H9 (cell line): ENCODE measurements at regions not wholly inside any gene's neighbourhood (a gene's known extent, or its start where the extent isn't known, plus 50 kb on each side); places are given as distances from the start of the nearest gene placed in this dataset.

Source experiments
- DNase-seq: peaks from one replicate; pipeline ENCODE4 v3.0.0-alpha.2; 2017
- H2AFZ ChIP-seq: one replicate; pipeline ENCODE4 v1.6.1; 2013; ENCODE audit warnings: mild to moderate bottlenecking, low read length, control low read depth, moderate library complexity
- H2AK5ac ChIP-seq: 2 replicates; pipeline ENCODE4 v1.6.1; 2013; ENCODE audit warnings: low read length, control low read depth, mixed read lengths; ENCODE audit not compliant: insufficient read length
- H2BK120ac ChIP-seq: one replicate; pipeline ENCODE4 v1.6.1; 2013; ENCODE audit warnings: low read depth, mild to moderate bottlenecking, low read length, control low read depth, inconsistent platforms; ENCODE audit not compliant: poor library complexity, severe bottlenecking
- H2BK12ac ChIP-seq: 2 replicates; pipeline ENCODE4 v1.6.1; 2013; ENCODE audit warnings: low read length, control low read depth, mixed read lengths, low read depth; ENCODE audit not compliant: insufficient read length
- H2BK15ac ChIP-seq: 2 replicates; pipeline ENCODE4 v1.6.1; 2013; ENCODE audit warnings: low read depth, low read length, control low read depth
- H2BK20ac ChIP-seq: one replicate; pipeline ENCODE4 v1.6.1; 2013; ENCODE audit warnings: low read depth, mild to moderate bottlenecking, low read length, control low read depth, inconsistent platforms; ENCODE audit not compliant: poor library complexity, severe bottlenecking
- H2BK5ac ChIP-seq: 2 replicates; pipeline ENCODE4 v1.6.1; 2013; ENCODE audit warnings: low read length, control low read depth, mixed read lengths; ENCODE audit not compliant: insufficient read length
- H3K14ac ChIP-seq: 2 replicates; pipeline ENCODE4 v1.6.1; 2013; ENCODE audit warnings: low read length, control low read depth; ENCODE audit not compliant: insufficient read depth
- H3K18ac ChIP-seq: 2 replicates; pipeline ENCODE4 v1.6.1; 2013; ENCODE audit warnings: low read depth, mild to moderate bottlenecking, mixed read lengths, low read length, control low read depth; ENCODE audit not compliant: insufficient read length
- H3K23ac ChIP-seq: 2 replicates; pipeline ENCODE4 v1.6.1; 2013; ENCODE audit warnings: low read length, control low read depth, mixed read lengths, low read depth; ENCODE audit not compliant: insufficient read length
- H3K23me2 ChIP-seq: 2 replicates; pipeline ENCODE4 v1.6.1; 2013; ENCODE audit warnings: low read depth, mild to moderate bottlenecking, mixed read lengths, low read length, control low read depth; ENCODE audit not compliant: insufficient read length, poor library complexity, severe bottlenecking
- H3K27ac ChIP-seq: 2 replicates; pipeline ENCODE4 v1.5.1; 2013; ENCODE audit warnings: low read length, control low read depth, mixed read lengths, low read depth; ENCODE audit not compliant: insufficient read length
- H3K27me3 ChIP-seq: 2 replicates; pipeline ENCODE4 v1.6.1; 2013; ENCODE audit warnings: low read length, control low read depth, inconsistent platforms; ENCODE audit not compliant: insufficient read depth
- H3K4ac ChIP-seq: 2 replicates; pipeline ENCODE4 v1.6.1; 2013; ENCODE audit warnings: low read depth, mild to moderate bottlenecking, control low read depth, inconsistent platforms, low read length, moderate library complexity
- H3K4me1 ChIP-seq: 2 replicates; pipeline ENCODE4 v1.6.1; 2013; ENCODE audit warnings: low read length, control low read depth, inconsistent platforms; ENCODE audit not compliant: insufficient read depth
- H3K4me2 ChIP-seq: 2 replicates; pipeline ENCODE4 v1.6.1; 2013; ENCODE audit warnings: low read length, control low read depth, mixed read lengths; ENCODE audit not compliant: insufficient read length, insufficient read depth
- H3K56ac ChIP-seq: 2 replicates; pipeline ENCODE4 v1.6.1; 2013; ENCODE audit warnings: low read depth, mild to moderate bottlenecking, mixed read lengths, low read length, control low read depth; ENCODE audit not compliant: insufficient read length
- H3K79me1 ChIP-seq: 2 replicates; pipeline ENCODE4 v1.6.1; 2013; ENCODE audit warnings: low read depth, mild to moderate bottlenecking, moderate library complexity, low read length, control low read depth, inconsistent platforms; ENCODE audit not compliant: insufficient read depth, poor library complexity, severe bottlenecking
- H3K79me2 ChIP-seq: 2 replicates; pipeline ENCODE4 v1.6.1; 2013; ENCODE audit warnings: low read length, control low read depth, inconsistent platforms; ENCODE audit not compliant: insufficient read depth
- H3K9ac ChIP-seq: 2 replicates; pipeline ENCODE4 v1.6.1; 2013; ENCODE audit warnings: low read length, control low read depth, mixed read lengths; ENCODE audit not compliant: insufficient read length; ENCODE audit errors: extremely low read depth
- H3K9me3 ChIP-seq: one replicate; pipeline ENCODE4 v1.6.1; 2013; ENCODE audit warnings: low read depth, low read length, inconsistent platforms; ENCODE audit not compliant: control insufficient read depth
- H3T11ph ChIP-seq: one replicate; pipeline ENCODE4 v1.6.1; 2013; ENCODE audit warnings: mild to moderate bottlenecking, low read length, control low read depth, inconsistent platforms
- H4K20me1 ChIP-seq: one replicate; pipeline ENCODE4 v1.6.1; 2013; ENCODE audit not compliant: control insufficient read depth, insufficient read length, insufficient read depth
- H4K5ac ChIP-seq: 2 replicates; pipeline ENCODE4 v1.6.1; 2013; ENCODE audit warnings: low read depth, mild to moderate bottlenecking, mixed read lengths, low read length, control low read depth; ENCODE audit not compliant: insufficient read length
- H4K8ac ChIP-seq: replicated peaks from 2 replicates; pipeline ENCODE4 v1.6.1; 2013; ENCODE audit warnings: low read length, control low read depth, mixed read lengths, low read depth; ENCODE audit not compliant: insufficient read length
- H4K91ac ChIP-seq: 2 replicates; pipeline ENCODE4 v1.6.1; 2013; ENCODE audit warnings: low read depth, mild to moderate bottlenecking, moderate library complexity, mixed read lengths, low read length, control low read depth; ENCODE audit not compliant: insufficient read length
- H3K27ac Mint-ChIP-seq, 3 experiments: 2 replicates in 2 of 3; 3 replicates in 1 of 3; pipeline ENCODE4 v1.8.0; 2020 to 2021; ENCODE audit warnings: mixed read lengths in 3 of 3, mild to moderate bottlenecking in 1 of 3, moderate library complexity in 1 of 3
- H3K27me3 Mint-ChIP-seq: 2 replicates; pipeline ENCODE4 v1.8.0; 2021; ENCODE audit warnings: low read depth, mild to moderate bottlenecking, moderate library complexity, mixed read lengths
- H3K36me3 Mint-ChIP-seq, 3 experiments: 2 replicates in 2 of 3; 3 replicates in 1 of 3; pipeline ENCODE4 v1.8.0; 2020 to 2021; ENCODE audit warnings: low read depth in 3 of 3, mixed read lengths in 3 of 3; ENCODE audit not compliant: insufficient read depth in 1 of 3
- H3K4me1 Mint-ChIP-seq, 2 experiments: 2 replicates each; pipeline ENCODE4 v1.8.0; 2020; ENCODE audit warnings: mixed read lengths in 2 of 2
- H3K4me3 Mint-ChIP-seq, 2 experiments: 2 replicates in 1 of 2; 3 replicates in 1 of 2; pipeline ENCODE4 v1.8.0; 2020 to 2021; ENCODE audit warnings: mild to moderate bottlenecking in 2 of 2, mixed read lengths in 2 of 2, moderate library complexity in 1 of 2
- H3K9me3 Mint-ChIP-seq, 2 experiments: 2 replicates in 1 of 2; 3 replicates in 1 of 2; pipeline ENCODE4 v1.8.0; 2020; ENCODE audit warnings: mild to moderate bottlenecking in 2 of 2, mixed read lengths in 2 of 2, moderate library complexity in 1 of 2
- CTCF ChIP-seq: fragments of 200-600 bp; sonication (generic); conservative IDR thresholded peaks from 3 replicates; pipeline ENCODE4 v1.8.0; 2021; ENCODE audit warnings: antibody characterized with exemption, mild to moderate bottlenecking
- WGBS: extraction: QIAGEN DNeasy Blood & Tissue Kit; methylation state at CpG from one replicate; pipeline ENCODE4 v1.1.7; 2013; ENCODE audit warnings: missing lambda C conversion rate, low lambda C conversion rate, mixed read lengths; ENCODE audit not compliant: insufficient read length; ENCODE audit errors: extremely low coverage; 5-methylcytosine and 5-hydroxymethylcytosine counted together

- no peak overlapping the region for H3K14ac ChIP-seq
- no peak overlapping the region for H4K8ac ChIP-seq
- H3K79me1 ChIP-seq, result no peaks in the 10 kb centered on the region
- H3K4ac ChIP-seq, result no peak overlapping the region
- H2BK120ac ChIP-seq, result no peak overlapping the region
- H3K56ac ChIP-seq, result no peak overlapping the region
- H3K9me3 ChIP-seq, result no peaks in the 10 kb centered on the region
- no peaks in the 10 kb centered on the region for H3K79me2 ChIP-seq
- no CpG with 5 or more reads among the region's 2 CpGs for whole genome bisulfite sequencing
- no peak overlapping the region for H4K5ac ChIP-seq
- H3K27ac ChIP-seq, result no peak overlapping the region
- no peak overlapping the region for H2BK15ac ChIP-seq
- Mint-ChIP-seq H3K4me3 (no peak overlapping the region), H3K4me1 (peaks cover 11% of the 10 kb centered on the region in 2 experiments), H3K36me3 (no peaks in the 10 kb centered on the region), H3K27ac (no peak overlapping the region), H3K9me3 (0 out of 5 replicates have a peak, but pooled peaks cover 0 to 4% of the 10 kb centered on the region in 2 experiments), H3K27me3 (no peaks in the 10 kb centered on the region)
- H3K9ac ChIP-seq, result no peak overlapping the region
- H3K4me1 ChIP-seq, result no peaks in the 10 kb centered on the region
- H3K18ac ChIP-seq, result no peak overlapping the region
- no peaks in the 10 kb centered on the region for H3K27me3 ChIP-seq
- H2BK20ac ChIP-seq, result no peak overlapping the region
- no peak overlapping the region for H3K23ac ChIP-seq
- H2AK5ac ChIP-seq, result no peak overlapping the region
- no peak overlapping the region for H3T11ph ChIP-seq
- no peak for TF ChIP-seq CTCF
- H4K20me1 ChIP-seq, result no peaks in the 10 kb centered on the region
- H4K91ac ChIP-seq, result no peak overlapping the region
- no peaks in the 10 kb centered on the region for H3K23me2 ChIP-seq
- no peak overlapping the region for H2BK5ac ChIP-seq
- no peak overlapping the region for H3K4me2 ChIP-seq
- H2AFZ ChIP-seq, result no peak overlapping the region
- H2BK12ac ChIP-seq, result no peak overlapping the region
- DNase-seq, result no peak
Measured at GRCh38 chr12:92619026-92619425, 83.8 kb upstream of the PLEKHG7 start.
